ENCODE measurements at regions not wholly inside any gene's neighbourhood (a gene's known extent, or its start where the extent isn't known, plus 50 kb on each side); places are given as distances from the start of the nearest gene placed in this dataset.

- no peaks in the 10 kb centered on the region for H3K9me3 ChIP-seq
- no peak for DNase-seq
- no peaks in the 10 kb centered on the region for H3K27me3 ChIP-seq
- no peaks in the 10 kb centered on the region for H3K4me1 ChIP-seq
- no peak overlapping the region for H3K4me3 ChIP-seq
- no peak overlapping the region for H3K27ac ChIP-seq
- no peaks in the 10 kb centered on the region for H3K36me3 ChIP-seq
- ATAC-seq (ENCODE audit: low FRiP score in 2 of 2), result no peak
- TF ChIP-seq CTCF (IDR thresholded peaks at IDR 0.05) (no peak), POLR2A (IDR thresholded peaks at IDR 0.05) (no peak), EP300 (IDR thresholded peaks at IDR 0.05) (no peak), POLR2AphosphoS5 (IDR thresholded peaks at IDR 0.05) (no peak)
These were observed 258.2 kb upstream of the PRKD1 start for GRCh38 chr14:30185832-30186231.

GRCh38 chr14:30191639-30192279 lies 264.1 kb upstream of the PRKD1 start:
- Histone ChIP-seq H3K27me3 (no peaks in the 10 kb centered on the region), H3K4me3 (no peak overlapping the region), H3K36me3 (no peaks in the 10 kb centered on the region), H3K4me1 (no peaks in the 10 kb centered on the region), H3K27ac (no peak overlapping the region), H3K9me3 (no peaks in the 10 kb centered on the region)
- DNase-seq (no peak), ATAC-seq (ENCODE audit: low FRiP score in 2 of 2) (no peak)
- TF ChIP-seq CTCF (IDR thresholded peaks at IDR 0.05) (no peak), POLR2AphosphoS5 (IDR thresholded peaks at IDR 0.05) (no peak), EP300 (IDR thresholded peaks at IDR 0.05) (no peak), POLR2A (IDR thresholded peaks at IDR 0.05) (no peak)
- WGBS, 2 donors, result 72 to 75% methylated on average over 2 of the region's 2 CpGs

- ATAC-seq (ENCODE audit: low FRiP score in 2 of 2), result no peak
- TF ChIP-seq POLR2AphosphoS5 (IDR thresholded peaks at IDR 0.05) (no peak), EP300 (IDR thresholded peaks at IDR 0.05) (no peak), CTCF (IDR thresholded peaks at IDR 0.05) (no peak), POLR2A (IDR thresholded peaks at IDR 0.05) (no peak)
- Histone ChIP-seq H3K27ac (no peak overlapping the region), H3K4me3 (no peak overlapping the region), H3K27me3 (no peaks in the 10 kb centered on the region), H3K36me3 (no peaks in the 10 kb centered on the region), H3K9me3 (no peaks in the 10 kb centered on the region), H3K4me1 (no peaks in the 10 kb centered on the region)
- no peak for DNase-seq
- WGBS, 2 donors, result 81 to 84% methylated on average over 4 of the region's 4 CpGs
These were observed 265.5 kb upstream of the PRKD1 start for GRCh38 chr14:30193101-30193500.

GRCh38 chr14:30193845-30194501 lies 266.3 kb upstream of the PRKD1 start:
- H3K4me3 ChIP-seq, result no peak overlapping the region
- H3K4me1 ChIP-seq, result no peaks in the 10 kb centered on the region
- no peak overlapping the region for H3K27ac ChIP-seq
- no peaks in the 10 kb centered on the region for H3K9me3 ChIP-seq
- no peaks in the 10 kb centered on the region for H3K36me3 ChIP-seq
- TF ChIP-seq POLR2AphosphoS5 (IDR thresholded peaks at IDR 0.05) (no peak), POLR2A (IDR thresholded peaks at IDR 0.05) (no peak), EP300 (IDR thresholded peaks at IDR 0.05) (no peak), CTCF (IDR thresholded peaks at IDR 0.05) (no peak)
- H3K27me3 ChIP-seq, result no peaks in the 10 kb centered on the region
- WGBS, 2 donors, result 73 to 74% methylated on average over 4 of the region's 4 CpGs
- no peak for DNase-seq
- ATAC-seq (ENCODE audit: low FRiP score in 2 of 2), result peak in 1 of 2 donors; percentile 59

- no peaks in the 10 kb centered on the region for H3K4me1 ChIP-seq
- H3K4me3 ChIP-seq, result no peak overlapping the region
- ATAC-seq (ENCODE audit: low FRiP score in 2 of 2) (peak in 1 of 2 donors; percentile 89), DNase-seq (no peak)
- H3K27ac ChIP-seq, result no peak overlapping the region
- no peaks in the 10 kb centered on the region for H3K9me3 ChIP-seq
- WGBS, 2 donors, result 67 to 79% methylated on average over 2 of the region's 2 CpGs
- TF ChIP-seq POLR2AphosphoS5 (IDR thresholded peaks at IDR 0.05) (no peak), POLR2A (IDR thresholded peaks at IDR 0.05) (no peak), EP300 (IDR thresholded peaks at IDR 0.05) (no peak), CTCF (IDR thresholded peaks at IDR 0.05) (no peak)
- no peaks in the 10 kb centered on the region for H3K36me3 ChIP-seq
- no peaks in the 10 kb centered on the region for H3K27me3 ChIP-seq
These were observed 267.1 kb upstream of the PRKD1 start for GRCh38 chr14:30194741-30195148.

Data from upper lobe of left lung (tissue), 6 donors.